ENCODE measurements at regions not wholly inside any gene's neighbourhood (a gene's known extent, or its start where the extent isn't known, plus 50 kb on each side); places are given as distances from the start of the nearest gene placed in this dataset.

DNA sequence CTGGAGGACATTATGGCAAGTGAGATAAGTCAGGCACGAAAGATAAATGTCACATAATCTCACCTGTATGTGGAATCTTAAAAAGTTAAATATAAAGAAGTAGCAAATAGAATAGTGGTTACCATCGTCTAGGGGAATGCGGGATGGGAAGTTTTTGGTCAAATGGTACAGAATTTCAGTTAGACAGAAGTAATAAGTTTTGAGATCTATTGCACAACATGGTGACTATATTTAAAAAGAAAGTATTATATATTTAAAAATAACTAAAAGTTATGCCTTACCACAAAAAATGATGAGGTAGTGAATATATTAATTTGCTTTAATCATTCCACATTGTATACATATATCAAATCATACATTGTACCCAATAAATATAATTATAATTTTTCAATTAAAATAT is 106.2 kb upstream of the BRINP3 start:
- no peak overlapping the region for H3K27ac Mint-ChIP-seq

More for the DNA sequence above, 106.2 kb upstream of the BRINP3 start:
- H3K14ac ChIP-seq (ENCODE audit: insufficient read depth, low read length): no peak overlapping the region
- H3K4ac ChIP-seq (ENCODE audit: low read depth, low read length): no peak overlapping the region
- no peak overlapping the region for H4K8ac ChIP-seq (replicated peaks; ENCODE audit: insufficient read length, low read depth, low read length)
- no peak overlapping the region for H2BK20ac ChIP-seq (ENCODE audit: low read depth, low read length, poor library complexity, severe bottlenecking)
- H4K91ac ChIP-seq (ENCODE audit: insufficient read length, low read depth, low read length): no peak overlapping the region
- H4K20me1 ChIP-seq (ENCODE audit: control insufficient read depth, insufficient read depth, insufficient read length): no peaks in the 10 kb centered on the region
- Mint-ChIP-seq H3K4me3 (no peak overlapping the region), H3K27me3 (ENCODE audit: low read depth) (no peaks in the 10 kb centered on the region), H3K4me1 (no peaks in the 10 kb centered on the region), H3K36me3 (ENCODE audit: insufficient read depth in 1 of 3, low read depth in 3 of 3) (no peaks in the 10 kb centered on the region), H3K9me3 (no peaks in the 10 kb centered on the region)
- H3K27ac ChIP-seq (ENCODE audit: insufficient read length, low read depth, low read length): no peak overlapping the region
- H3K27me3 ChIP-seq (ENCODE audit: insufficient read depth, low read length): no peaks in the 10 kb centered on the region
- H3K9me3 ChIP-seq (ENCODE audit: control insufficient read depth, low read depth, low read length): no peaks in the 10 kb centered on the region
- no peak overlapping the region for H2AFZ ChIP-seq (ENCODE audit: low read length)
- no peaks in the 10 kb centered on the region for H3K4me1 ChIP-seq (ENCODE audit: insufficient read depth, low read length)
- no peak overlapping the region for H2AK5ac ChIP-seq (ENCODE audit: insufficient read length, low read length)
- no peaks in the 10 kb centered on the region for H3K23me2 ChIP-seq (ENCODE audit: insufficient read length, low read depth, low read length, poor library complexity, severe bottlenecking)
- H3K79me2 ChIP-seq (ENCODE audit: insufficient read depth, low read length): no peaks in the 10 kb centered on the region
- H3K23ac ChIP-seq (ENCODE audit: insufficient read length, low read depth, low read length): no peak overlapping the region
- no peak for TF ChIP-seq CTCF (conservative IDR thresholded peaks at IDR 0.05)
- H2BK15ac ChIP-seq (ENCODE audit: low read depth, low read length): no peak overlapping the region
- H2BK5ac ChIP-seq (ENCODE audit: insufficient read length, low read length): no peak overlapping the region
- H3T11ph ChIP-seq (ENCODE audit: low read length): no peak overlapping the region
- no peaks in the 10 kb centered on the region for H3K79me1 ChIP-seq (ENCODE audit: insufficient read depth, low read depth, low read length, poor library complexity, severe bottlenecking)
- WGBS (ENCODE audit: extremely low coverage, insufficient read length, low lambda C conversion rate): no CpG with 5 or more reads among the region's 3 CpGs
- no peak overlapping the region for H2BK120ac ChIP-seq (ENCODE audit: low read depth, low read length, poor library complexity, severe bottlenecking)
- no peak overlapping the region for H3K9ac ChIP-seq (ENCODE audit: extremely low read depth, insufficient read length, low read length)
- no peak for DNase-seq
- no peak overlapping the region for H3K18ac ChIP-seq (ENCODE audit: insufficient read length, low read depth, low read length)
- no peak overlapping the region for H3K4me2 ChIP-seq (ENCODE audit: insufficient read depth, insufficient read length, low read length)
- H2BK12ac ChIP-seq (ENCODE audit: insufficient read length, low read depth, low read length): no peak overlapping the region
- H4K5ac ChIP-seq (ENCODE audit: insufficient read length, low read depth, low read length): no peak overlapping the region
- H3K56ac ChIP-seq (ENCODE audit: insufficient read length, low read depth, low read length): no peak overlapping the region
